Hepatocyte (in vitro differentiated cells): ENCODE measurements at regions not wholly inside any gene's neighbourhood (a gene's known extent, or its start where the extent isn't known, plus 50 kb on each side); places are given as distances from the start of the nearest gene placed in this dataset.

Experiments
- DNase-seq: peaks from one replicate; pipeline ENCODE4 v3.0.0-alpha.2; 2016; ENCODE audit warnings: low spot score
- H2AFZ ChIP-seq: fragments of 200-600 bp; sonication (generic); 2 replicates; pipeline ENCODE4 v1.6.0; 2016; ENCODE audit warnings: antibody characterized with exemption, mild to moderate bottlenecking
- H3K27ac ChIP-seq: fragments of 200-600 bp; sonication (generic); 2 replicates; pipeline ENCODE4 v1.5.1; 2016; ENCODE audit warnings: mild to moderate bottlenecking
- H3K27me3 ChIP-seq: fragments of 200-600 bp; sonication (generic); 2 replicates; pipeline ENCODE4 v1.6.1; 2016
- H3K36me3 ChIP-seq: fragments of 200-600 bp; sonication (generic); replicated peaks from 2 replicates; pipeline ENCODE4 v1.5.1; 2016; ENCODE audit warnings: low read depth; ENCODE audit not compliant: insufficient read depth
- H3K4me1 ChIP-seq: fragments of 200-600 bp; sonication (generic); 2 replicates; pipeline ENCODE4 v1.5.1; 2016; ENCODE audit warnings: mild to moderate bottlenecking, moderate library complexity; ENCODE audit not compliant: insufficient read depth
- H3K4me2 ChIP-seq: fragments of 200-600 bp; sonication (generic); 2 replicates; pipeline ENCODE4 v1.6.0; 2016
- H3K4me3 ChIP-seq: fragments of 200-600 bp; sonication (generic); 2 replicates; pipeline ENCODE4 v1.5.1; 2016; ENCODE audit warnings: mild to moderate bottlenecking
- H3K79me2 ChIP-seq: fragments of 200-600 bp; sonication (generic); 2 replicates; pipeline ENCODE4 v1.6.0; 2017; ENCODE audit warnings: mild to moderate bottlenecking
- H3K9me2 ChIP-seq: fragments of 200-600 bp; sonication (generic); replicated peaks from 2 replicates; pipeline ENCODE4 v1.6.0; 2017; ENCODE audit warnings: mild to moderate bottlenecking; ENCODE audit not compliant: insufficient read depth
- H3K9me3 ChIP-seq: fragments of 200-600 bp; sonication (generic); 2 replicates; pipeline ENCODE4 v1.5.1; 2016; ENCODE audit warnings: low read depth, mild to moderate bottlenecking
- H4K20me1 ChIP-seq: fragments of 200-600 bp; sonication (generic); 2 replicates; pipeline ENCODE4 v1.6.0; 2016; ENCODE audit warnings: mild to moderate bottlenecking; ENCODE audit not compliant: insufficient read depth, poor library complexity, severe bottlenecking
- EZH2 ChIP-seq: fragments of 200-600 bp; sonication (generic); IDR thresholded peaks from 2 replicates; pipeline ENCODE4 v1.6.1; 2016; ENCODE audit warnings: antibody characterized with exemption, mild to moderate bottlenecking, borderline replicate concordance
- EZH2phosphoT487 ChIP-seq: fragments of 200-600 bp; sonication (generic); IDR thresholded peaks from one replicate; pipeline ENCODE4 v1.6.1; 2018; ENCODE audit warnings: antibody characterized with exemption, mild to moderate bottlenecking, low read depth, moderate library complexity; ENCODE audit not compliant: unreplicated experiment, severe bottlenecking
- WGBS: methylation state at CpG from one replicate; pipeline ENCODE4 v1.1.6; 2016; ENCODE audit warnings: low lambda C conversion rate; ENCODE audit errors: missing lambda C conversion rate; 5-methylcytosine and 5-hydroxymethylcytosine counted together
- TF ChIP-seq, protein P1 (sequence below): fragments of 200-600 bp; sonication (generic); IDR thresholded peaks from 2 replicates; pipeline ENCODE4 v1.5.1; 2016; ENCODE audit warnings: antibody characterized with exemption, mild to moderate bottlenecking; ENCODE audit not compliant: poor library complexity

DNA sequence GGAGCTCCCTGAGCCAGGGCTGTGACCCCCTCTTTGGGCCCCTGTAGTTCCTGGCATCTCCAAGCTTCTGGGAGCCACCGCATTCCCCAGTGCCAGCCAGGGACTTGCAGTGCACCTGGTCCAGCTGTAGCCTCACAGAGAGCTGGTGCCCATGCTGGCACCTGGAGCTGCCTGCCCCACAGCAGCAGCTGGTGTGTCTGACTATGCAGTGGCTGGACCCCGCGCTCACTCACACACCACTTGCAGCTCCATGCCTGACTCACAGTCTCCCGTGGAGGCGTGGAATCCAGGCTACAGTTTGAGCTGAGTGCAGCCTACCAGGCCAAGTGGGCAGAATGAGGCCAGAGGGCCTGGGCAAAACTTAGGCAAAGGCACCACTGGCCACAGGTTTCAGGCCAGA is 102.2 kb upstream of the NAMPT start:
- TF ChIP-seq EZH2phosphoT487, result no peak
- no peak for TF ChIP-seq EZH2
- TF ChIP-seq, protein P1, sequence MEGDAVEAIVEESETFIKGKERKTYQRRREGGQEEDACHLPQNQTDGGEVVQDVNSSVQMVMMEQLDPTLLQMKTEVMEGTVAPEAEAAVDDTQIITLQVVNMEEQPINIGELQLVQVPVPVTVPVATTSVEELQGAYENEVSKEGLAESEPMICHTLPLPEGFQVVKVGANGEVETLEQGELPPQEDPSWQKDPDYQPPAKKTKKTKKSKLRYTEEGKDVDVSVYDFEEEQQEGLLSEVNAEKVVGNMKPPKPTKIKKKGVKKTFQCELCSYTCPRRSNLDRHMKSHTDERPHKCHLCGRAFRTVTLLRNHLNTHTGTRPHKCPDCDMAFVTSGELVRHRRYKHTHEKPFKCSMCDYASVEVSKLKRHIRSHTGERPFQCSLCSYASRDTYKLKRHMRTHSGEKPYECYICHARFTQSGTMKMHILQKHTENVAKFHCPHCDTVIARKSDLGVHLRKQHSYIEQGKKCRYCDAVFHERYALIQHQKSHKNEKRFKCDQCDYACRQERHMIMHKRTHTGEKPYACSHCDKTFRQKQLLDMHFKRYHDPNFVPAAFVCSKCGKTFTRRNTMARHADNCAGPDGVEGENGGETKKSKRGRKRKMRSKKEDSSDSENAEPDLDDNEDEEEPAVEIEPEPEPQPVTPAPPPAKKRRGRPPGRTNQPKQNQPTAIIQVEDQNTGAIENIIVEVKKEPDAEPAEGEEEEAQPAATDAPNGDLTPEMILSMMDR, result no peak
- H2AFZ ChIP-seq, result no peak overlapping the region
- 91% methylated on average over 5 of the region's 5 CpGs for WGBS

DNA sequence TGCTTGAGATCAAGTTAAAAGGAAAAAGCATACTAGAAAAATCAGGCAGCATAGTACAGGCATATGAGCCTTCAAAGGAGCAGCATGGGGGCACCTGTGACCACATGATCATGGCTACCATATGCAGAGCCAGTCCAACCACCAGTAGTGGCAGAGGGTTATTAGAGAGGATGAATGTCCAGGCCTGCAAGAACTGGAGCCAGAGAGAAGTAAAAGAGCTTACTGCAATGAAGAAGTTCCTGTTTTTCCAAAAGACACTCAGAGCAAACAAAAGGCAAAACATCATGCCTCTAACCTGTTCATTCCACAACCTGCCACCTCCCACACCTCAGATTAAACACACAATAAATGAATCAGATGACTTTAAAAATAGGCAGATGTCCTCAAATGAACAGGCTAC is 99.6 kb upstream of the NAMPT start:
- H3K27ac ChIP-seq, result no peak overlapping the region

More for the DNA sequence above, 102.2 kb upstream of the NAMPT start:
- Histone ChIP-seq H3K79me2 (no peaks in the 10 kb centered on the region), H3K27me3 (no peaks in the 10 kb centered on the region), H3K27ac (no peak overlapping the region), H3K4me3 (no peak overlapping the region), H3K9me2 (no peaks in the 10 kb centered on the region), H3K36me3 (no peaks in the 10 kb centered on the region), H4K20me1 (no peaks in the 10 kb centered on the region), H3K4me2 (no peak overlapping the region), H3K9me3 (no peaks in the 10 kb centered on the region), H3K4me1 (no peaks in the 10 kb centered on the region)
- DNase-seq, result no peak

DNA sequence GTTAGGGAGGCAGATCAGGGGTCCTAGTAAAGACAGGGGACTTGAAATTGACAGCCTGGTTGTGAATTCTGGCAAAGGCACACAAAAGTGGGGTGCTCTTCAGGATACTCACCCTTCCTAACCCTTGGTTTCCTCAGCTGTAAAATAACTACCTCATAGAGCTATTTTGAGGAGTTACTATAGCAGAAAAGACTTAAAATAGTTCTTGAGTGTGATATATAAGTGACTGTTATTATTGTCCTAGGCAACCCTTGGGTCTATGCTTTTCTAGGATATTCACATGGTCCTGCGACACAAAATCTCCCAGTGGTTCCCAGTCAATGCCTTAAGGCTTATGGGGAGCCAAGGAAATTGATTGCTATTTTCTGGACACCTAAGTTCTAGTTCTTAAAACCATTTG is 98.1 kb upstream of the NAMPT start:
- no peaks in the 10 kb centered on the region for H3K9me2 ChIP-seq
- TF ChIP-seq, protein P1, result no peak
- no peak for TF ChIP-seq EZH2phosphoT487
- WGBS, result 83% methylated on average over 1 of the region's 1 CpG

More for the DNA sequence above, 99.6 kb upstream of the NAMPT start:
- no peaks in the 10 kb centered on the region for H3K79me2 ChIP-seq
- no peak overlapping the region for H3K4me3 ChIP-seq
- DNase-seq, result no peak
- TF ChIP-seq EZH2phosphoT487, result no peak
- no peaks in the 10 kb centered on the region for H3K27me3 ChIP-seq
- no peaks in the 10 kb centered on the region for H3K9me2 ChIP-seq
- no peaks in the 10 kb centered on the region for H3K4me1 ChIP-seq
- H4K20me1 ChIP-seq, result no peaks in the 10 kb centered on the region
- no peaks in the 10 kb centered on the region for H3K9me3 ChIP-seq
- no peak overlapping the region for H2AFZ ChIP-seq
- no peak overlapping the region for H3K4me2 ChIP-seq
- no peaks in the 10 kb centered on the region for H3K36me3 ChIP-seq

DNA sequence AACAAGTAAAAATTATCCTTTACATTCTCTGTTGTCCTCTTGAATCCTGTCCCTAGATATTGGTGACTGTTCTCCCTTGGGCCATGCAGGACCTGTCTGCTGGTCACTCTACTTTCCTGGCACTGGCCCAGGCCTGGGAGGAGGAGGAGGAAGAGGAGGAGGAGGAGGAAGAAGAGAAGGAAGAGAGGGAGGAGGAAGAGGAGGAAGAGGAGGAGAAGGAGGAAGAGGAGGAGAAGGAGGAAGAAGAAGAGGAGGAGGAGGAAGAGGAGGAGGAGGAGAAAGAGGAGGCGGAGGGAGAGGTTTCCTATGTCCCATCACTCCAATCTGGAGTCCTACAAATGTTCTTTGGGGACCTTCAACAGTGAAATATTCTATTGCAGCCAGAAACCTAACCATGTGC is 97.3 kb upstream of the NAMPT start:
- no peak for TF ChIP-seq EZH2phosphoT487
- TF ChIP-seq, protein P1, result no peak
- no peak for TF ChIP-seq EZH2
- Histone ChIP-seq H3K9me2 (no peaks in the 10 kb centered on the region), H3K9me3 (no peaks in the 10 kb centered on the region), H3K4me2 (no peak overlapping the region), H3K4me3 (no peak overlapping the region), H4K20me1 (no peaks in the 10 kb centered on the region), H3K4me1 (no peaks in the 10 kb centered on the region), H3K79me2 (no peaks in the 10 kb centered on the region), H3K36me3 (no peaks in the 10 kb centered on the region), H3K27me3 (no peaks in the 10 kb centered on the region), H2AFZ (no peak overlapping the region), H3K27ac (no peak overlapping the region)
- WGBS, result no CpG with 5 or more reads among the region's 1 CpG
- DNase-seq, result no peak

More for the DNA sequence above, 98.1 kb upstream of the NAMPT start:
- Histone ChIP-seq H2AFZ (no peak overlapping the region), H3K4me2 (no peak overlapping the region), H3K27me3 (no peaks in the 10 kb centered on the region), H3K27ac (no peak overlapping the region), H3K79me2 (no peaks in the 10 kb centered on the region), H3K4me1 (no peaks in the 10 kb centered on the region), H3K9me3 (no peaks in the 10 kb centered on the region), H4K20me1 (no peaks in the 10 kb centered on the region), H3K36me3 (no peaks in the 10 kb centered on the region), H3K4me3 (no peak overlapping the region)
- no peak for DNase-seq
